ENCODE measurements at regions not wholly inside any gene's neighbourhood (a gene's known extent, or its start where the extent isn't known, plus 50 kb on each side); places are given as distances from the start of the nearest gene placed in this dataset.

DNA sequence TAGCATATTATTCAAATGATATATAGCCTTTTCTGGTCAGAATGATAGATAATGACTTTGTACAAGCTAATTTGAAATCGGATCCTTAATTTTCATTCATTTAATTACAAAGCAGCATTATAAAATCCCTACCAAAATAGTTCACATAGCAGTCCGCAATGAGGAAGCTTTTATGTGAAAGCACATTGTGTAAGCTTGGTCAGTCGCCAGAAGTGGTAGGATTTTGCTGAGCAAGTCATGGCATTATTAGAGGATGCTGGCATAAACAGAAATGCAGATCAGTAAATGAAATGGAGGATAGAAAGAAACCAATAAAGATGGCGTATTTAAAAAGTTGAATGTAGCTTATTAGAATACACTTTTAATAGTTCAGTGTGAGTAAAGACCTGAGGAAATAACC lies 93.2 kb upstream of the DIAPH2 start:
- TF ChIP-seq, protein P1, sequence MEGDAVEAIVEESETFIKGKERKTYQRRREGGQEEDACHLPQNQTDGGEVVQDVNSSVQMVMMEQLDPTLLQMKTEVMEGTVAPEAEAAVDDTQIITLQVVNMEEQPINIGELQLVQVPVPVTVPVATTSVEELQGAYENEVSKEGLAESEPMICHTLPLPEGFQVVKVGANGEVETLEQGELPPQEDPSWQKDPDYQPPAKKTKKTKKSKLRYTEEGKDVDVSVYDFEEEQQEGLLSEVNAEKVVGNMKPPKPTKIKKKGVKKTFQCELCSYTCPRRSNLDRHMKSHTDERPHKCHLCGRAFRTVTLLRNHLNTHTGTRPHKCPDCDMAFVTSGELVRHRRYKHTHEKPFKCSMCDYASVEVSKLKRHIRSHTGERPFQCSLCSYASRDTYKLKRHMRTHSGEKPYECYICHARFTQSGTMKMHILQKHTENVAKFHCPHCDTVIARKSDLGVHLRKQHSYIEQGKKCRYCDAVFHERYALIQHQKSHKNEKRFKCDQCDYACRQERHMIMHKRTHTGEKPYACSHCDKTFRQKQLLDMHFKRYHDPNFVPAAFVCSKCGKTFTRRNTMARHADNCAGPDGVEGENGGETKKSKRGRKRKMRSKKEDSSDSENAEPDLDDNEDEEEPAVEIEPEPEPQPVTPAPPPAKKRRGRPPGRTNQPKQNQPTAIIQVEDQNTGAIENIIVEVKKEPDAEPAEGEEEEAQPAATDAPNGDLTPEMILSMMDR (IDR thresholded peaks at IDR 0.05) = no peak
- no peak for TF ChIP-seq ZFX (IDR thresholded peaks at IDR 0.05; ENCODE audit: borderline replicate concordance)

Data from 22Rv1 (cell line).